Suprapubic skin (tissue), 3 donors: ENCODE measurements at regions not wholly inside any gene's neighbourhood (a gene's known extent, or its start where the extent isn't known, plus 50 kb on each side); places are given as distances from the start of the nearest gene placed in this dataset.

Experiments
- EP300 ChIP-seq: sonication (generic); formaldehyde crosslinking; IDR thresholded peaks from one replicate; pipeline ENCODE4 v1.6.1; 2017; ENCODE audit warnings: antibody characterized with exemption
- POLR2A ChIP-seq, 2 donors: fragments of 450-650 bp; IDR thresholded peaks; one replicate each; pipeline ENCODE4 v1.6.1; 2017; ENCODE audit warnings: antibody characterized with exemption in 2 of 2, mild to moderate bottlenecking in 2 of 2, moderate library complexity in 2 of 2
- TF ChIP-seq, protein P1 (sequence below), 2 donors: fragments of 200-600 bp in 1 of 2; fragments of 450-650 bp in 1 of 2; sonication (generic) in 1 of 2; IDR thresholded peaks; one replicate each; pipeline ENCODE4 v1.5.1; 2016 to 2019; ENCODE audit warnings: antibody characterized with exemption in 2 of 2, mild to moderate bottlenecking in 1 of 2, moderate library complexity in 1 of 2

DNA sequence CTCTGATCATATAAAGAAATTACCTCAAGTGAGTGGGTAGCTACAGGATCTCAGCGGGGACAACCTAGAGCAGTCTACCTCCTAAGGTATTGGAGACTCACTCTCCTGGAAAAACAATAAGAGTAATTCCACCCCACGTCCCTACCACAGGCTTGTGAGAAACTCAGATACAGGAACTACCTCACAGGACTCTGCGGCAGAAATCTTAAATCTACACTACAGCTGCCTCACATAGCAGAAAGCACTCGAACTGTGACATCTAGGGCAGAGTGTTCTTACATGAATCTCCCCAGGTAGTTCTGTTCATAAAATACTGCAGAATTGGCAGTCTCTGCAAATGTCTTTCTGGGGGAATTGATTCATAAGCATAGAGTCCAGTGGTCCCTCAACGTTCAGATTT lies 382.9 kb upstream of the IL12A start:
- TF ChIP-seq, protein P1, sequence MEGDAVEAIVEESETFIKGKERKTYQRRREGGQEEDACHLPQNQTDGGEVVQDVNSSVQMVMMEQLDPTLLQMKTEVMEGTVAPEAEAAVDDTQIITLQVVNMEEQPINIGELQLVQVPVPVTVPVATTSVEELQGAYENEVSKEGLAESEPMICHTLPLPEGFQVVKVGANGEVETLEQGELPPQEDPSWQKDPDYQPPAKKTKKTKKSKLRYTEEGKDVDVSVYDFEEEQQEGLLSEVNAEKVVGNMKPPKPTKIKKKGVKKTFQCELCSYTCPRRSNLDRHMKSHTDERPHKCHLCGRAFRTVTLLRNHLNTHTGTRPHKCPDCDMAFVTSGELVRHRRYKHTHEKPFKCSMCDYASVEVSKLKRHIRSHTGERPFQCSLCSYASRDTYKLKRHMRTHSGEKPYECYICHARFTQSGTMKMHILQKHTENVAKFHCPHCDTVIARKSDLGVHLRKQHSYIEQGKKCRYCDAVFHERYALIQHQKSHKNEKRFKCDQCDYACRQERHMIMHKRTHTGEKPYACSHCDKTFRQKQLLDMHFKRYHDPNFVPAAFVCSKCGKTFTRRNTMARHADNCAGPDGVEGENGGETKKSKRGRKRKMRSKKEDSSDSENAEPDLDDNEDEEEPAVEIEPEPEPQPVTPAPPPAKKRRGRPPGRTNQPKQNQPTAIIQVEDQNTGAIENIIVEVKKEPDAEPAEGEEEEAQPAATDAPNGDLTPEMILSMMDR (IDR thresholded peaks at IDR 0.05), result no peak
- TF ChIP-seq POLR2A (IDR thresholded peaks at IDR 0.05) (no peak), EP300 (no peak)
